Neural progenitor cell (in vitro differentiated cells): ENCODE measurements at regions not wholly inside any gene's neighbourhood (a gene's known extent, or its start where the extent isn't known, plus 50 kb on each side); places are given as distances from the start of the nearest gene placed in this dataset.
A peak's percentile ranks its signal among the peaks of the same experiment; 100 is the strongest.

Experiments
- DNase-seq: peaks from one replicate; pipeline ENCODE4 v3.0.0-alpha.2; 2016; ENCODE audit warnings: low spot score
- H2AFZ ChIP-seq: fragments of 200-600 bp; sonication (generic); replicated peaks from 2 replicates; pipeline ENCODE4 v1.6.1; 2016; ENCODE audit warnings: antibody characterized with exemption
- H3F3A ChIP-seq: fragments of 200-600 bp; sonication (generic); 2 replicates; pipeline ENCODE4 v1.6.1; 2016; ENCODE audit warnings: antibody characterized with exemption, low read depth
- H3K27ac ChIP-seq: fragments of 200-600 bp; sonication (generic); 2 replicates; pipeline ENCODE4 v1.5.1; 2016; ENCODE audit warnings: mild to moderate bottlenecking
- H3K27me3 ChIP-seq: fragments of 200-600 bp; sonication (generic); 2 replicates; pipeline ENCODE4 v1.6.1; 2016; ENCODE audit warnings: mild to moderate bottlenecking, moderate library complexity
- H3K36me3 ChIP-seq: fragments of 200-600 bp; sonication (generic); 2 replicates; pipeline ENCODE4 v1.5.1; 2016
- H3K4me1 ChIP-seq: fragments of 200-600 bp; sonication (generic); 2 replicates; pipeline ENCODE4 v1.6.1; 2016; ENCODE audit warnings: mixed run types
- H3K4me2 ChIP-seq: fragments of 200-600 bp; sonication (generic); 2 replicates; pipeline ENCODE4 v1.6.1; 2016
- H3K4me3 ChIP-seq: fragments of 200-600 bp; sonication (generic); 2 replicates; pipeline ENCODE4 v1.5.1; 2016
- H3K79me2 ChIP-seq: fragments of 200-600 bp; sonication (generic); 2 replicates; pipeline ENCODE4 v1.6.1; 2016; ENCODE audit warnings: low read depth
- H3K9ac ChIP-seq: fragments of 200-600 bp; sonication (generic); 2 replicates; pipeline ENCODE4 v1.6.1; 2016
- H3K9me3 ChIP-seq: fragments of 200-600 bp; sonication (generic); 2 replicates; pipeline ENCODE4 v1.5.1; 2016; ENCODE audit warnings: low read depth
- H4K20me1 ChIP-seq: fragments of 200-600 bp; sonication (generic); 2 replicates; pipeline ENCODE4 v1.6.1; 2016; ENCODE audit warnings: low read depth
- H3K27ac Mint-ChIP-seq: 3 replicates; pipeline ENCODE4 v1.8.0; 2021; ENCODE audit warnings: mixed read lengths
- H3K27me3 Mint-ChIP-seq: 2 replicates; pipeline ENCODE4 v1.8.0; 2022; ENCODE audit warnings: low read depth, mild to moderate bottlenecking, inconsistent platforms, moderate library complexity, mixed read lengths; ENCODE audit not compliant: insufficient read depth
- H3K36me3 Mint-ChIP-seq: 3 replicates; pipeline ENCODE4 v1.8.0; 2021; ENCODE audit warnings: mixed read lengths
- H3K4me1 Mint-ChIP-seq: 3 replicates; pipeline ENCODE4 v1.8.0; 2021; ENCODE audit warnings: mixed read lengths
- H3K4me3 Mint-ChIP-seq: 3 replicates; pipeline ENCODE4 v1.8.0; 2021; ENCODE audit warnings: mild to moderate bottlenecking, moderate library complexity, mixed read lengths
- H3K9me3 Mint-ChIP-seq: 3 replicates; pipeline ENCODE4 v1.8.0; 2020; ENCODE audit warnings: mixed read lengths
- EZH2 ChIP-seq: fragments of 200-600 bp; sonication (generic); IDR thresholded peaks from 2 replicates; pipeline ENCODE4 v1.6.1; 2017; ENCODE audit warnings: antibody characterized with exemption, mild to moderate bottlenecking, moderate library complexity
- EZH2phosphoT487 ChIP-seq: fragments of 200-600 bp; sonication (generic); IDR thresholded peaks from 2 replicates; pipeline ENCODE4 v1.6.1; 2017; ENCODE audit warnings: antibody characterized with exemption
- TF ChIP-seq, protein P1 (sequence below): fragments of 200-600 bp; sonication (generic); IDR thresholded peaks from 2 replicates; pipeline ENCODE4 v1.5.1; 2017; ENCODE audit warnings: antibody characterized with exemption, mild to moderate bottlenecking

- Histone ChIP-seq H3K36me3 (no peaks in the 10 kb centered on the region), H3K4me3 (no peak overlapping the region), H3K4me1 (no peaks in the 10 kb centered on the region), H3F3A (no peaks in the 10 kb centered on the region), H3K27ac (no peak overlapping the region), H3K79me2 (no peaks in the 10 kb centered on the region), H3K9me3 (no peaks in the 10 kb centered on the region), H4K20me1 (no peaks in the 10 kb centered on the region), H3K4me2 (no peak overlapping the region), H2AFZ (no peak overlapping the region), H3K9ac (no peak overlapping the region), H3K27me3 (no peaks in the 10 kb centered on the region)
- TF ChIP-seq EZH2phosphoT487 (no peak), EZH2 (no peak)
- TF ChIP-seq, protein P1, sequence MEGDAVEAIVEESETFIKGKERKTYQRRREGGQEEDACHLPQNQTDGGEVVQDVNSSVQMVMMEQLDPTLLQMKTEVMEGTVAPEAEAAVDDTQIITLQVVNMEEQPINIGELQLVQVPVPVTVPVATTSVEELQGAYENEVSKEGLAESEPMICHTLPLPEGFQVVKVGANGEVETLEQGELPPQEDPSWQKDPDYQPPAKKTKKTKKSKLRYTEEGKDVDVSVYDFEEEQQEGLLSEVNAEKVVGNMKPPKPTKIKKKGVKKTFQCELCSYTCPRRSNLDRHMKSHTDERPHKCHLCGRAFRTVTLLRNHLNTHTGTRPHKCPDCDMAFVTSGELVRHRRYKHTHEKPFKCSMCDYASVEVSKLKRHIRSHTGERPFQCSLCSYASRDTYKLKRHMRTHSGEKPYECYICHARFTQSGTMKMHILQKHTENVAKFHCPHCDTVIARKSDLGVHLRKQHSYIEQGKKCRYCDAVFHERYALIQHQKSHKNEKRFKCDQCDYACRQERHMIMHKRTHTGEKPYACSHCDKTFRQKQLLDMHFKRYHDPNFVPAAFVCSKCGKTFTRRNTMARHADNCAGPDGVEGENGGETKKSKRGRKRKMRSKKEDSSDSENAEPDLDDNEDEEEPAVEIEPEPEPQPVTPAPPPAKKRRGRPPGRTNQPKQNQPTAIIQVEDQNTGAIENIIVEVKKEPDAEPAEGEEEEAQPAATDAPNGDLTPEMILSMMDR = no peak
- DNase-seq = no peak
- no peaks in the 10 kb centered on the region for H3K36me3 Mint-ChIP-seq
- H3K9me3 Mint-ChIP-seq = no peaks in the 10 kb centered on the region
- H3K27me3 Mint-ChIP-seq = peaks cover 4% of the 10 kb centered on the region
- H3K27ac Mint-ChIP-seq = no peak overlapping the region
- H3K4me3 Mint-ChIP-seq = no peak overlapping the region
- peaks cover 12% of the 10 kb centered on the region for H3K4me1 Mint-ChIP-seq
Measured at GRCh38 chr5:54897001-54897400, 88.4 kb downstream of the ESM1 start.

DNA sequence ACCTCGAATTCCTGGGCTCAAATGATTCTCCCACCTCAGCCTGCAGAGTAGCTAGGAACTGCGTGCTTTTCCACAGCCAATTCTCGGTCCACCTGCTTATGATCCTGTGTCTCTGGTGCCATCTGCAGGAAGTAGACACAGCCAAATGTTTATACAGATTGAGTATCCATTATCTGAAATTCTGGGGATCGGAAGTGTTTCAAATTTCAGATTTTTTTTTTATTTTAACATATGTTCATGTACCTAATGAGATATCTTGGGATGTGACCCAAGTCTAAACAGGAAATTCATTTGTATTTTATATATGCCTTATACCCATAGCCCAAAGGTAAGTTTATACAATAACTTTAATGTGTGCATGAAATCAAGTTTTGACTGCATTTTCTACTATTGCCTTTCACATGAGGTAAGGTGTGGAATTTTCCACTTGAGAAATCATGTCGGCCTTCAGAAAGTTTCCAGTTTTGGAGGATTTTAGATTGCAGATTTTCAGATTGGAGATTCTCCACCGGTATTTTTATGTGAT is 89.5 kb downstream of the ESM1 start:
- Histone ChIP-seq H3K27me3 (no peaks in the 10 kb centered on the region), H3K4me3 (no peak overlapping the region), H3K9ac (no peak overlapping the region), H3K4me2 (no peak overlapping the region), H3F3A (no peaks in the 10 kb centered on the region), H3K36me3 (no peaks in the 10 kb centered on the region), H3K4me1 (no peaks in the 10 kb centered on the region), H2AFZ (peak overlapping the region; percentile 58), H4K20me1 (no peaks in the 10 kb centered on the region), H3K27ac (no peak overlapping the region), H3K79me2 (no peaks in the 10 kb centered on the region), H3K9me3 (no peaks in the 10 kb centered on the region)
- Mint-ChIP-seq H3K4me3 (no peak overlapping the region), H3K27me3 (peaks cover 4% of the 10 kb centered on the region), H3K27ac (peak overlapping the region; percentile 72), H3K9me3 (no peaks in the 10 kb centered on the region), H3K4me1 (peaks cover 12% of the 10 kb centered on the region), H3K36me3 (no peaks in the 10 kb centered on the region)
- DNase-seq = peak; percentile 58
- TF ChIP-seq, protein P1 = peak; percentile 63
- TF ChIP-seq EZH2 = no peak

DNA sequence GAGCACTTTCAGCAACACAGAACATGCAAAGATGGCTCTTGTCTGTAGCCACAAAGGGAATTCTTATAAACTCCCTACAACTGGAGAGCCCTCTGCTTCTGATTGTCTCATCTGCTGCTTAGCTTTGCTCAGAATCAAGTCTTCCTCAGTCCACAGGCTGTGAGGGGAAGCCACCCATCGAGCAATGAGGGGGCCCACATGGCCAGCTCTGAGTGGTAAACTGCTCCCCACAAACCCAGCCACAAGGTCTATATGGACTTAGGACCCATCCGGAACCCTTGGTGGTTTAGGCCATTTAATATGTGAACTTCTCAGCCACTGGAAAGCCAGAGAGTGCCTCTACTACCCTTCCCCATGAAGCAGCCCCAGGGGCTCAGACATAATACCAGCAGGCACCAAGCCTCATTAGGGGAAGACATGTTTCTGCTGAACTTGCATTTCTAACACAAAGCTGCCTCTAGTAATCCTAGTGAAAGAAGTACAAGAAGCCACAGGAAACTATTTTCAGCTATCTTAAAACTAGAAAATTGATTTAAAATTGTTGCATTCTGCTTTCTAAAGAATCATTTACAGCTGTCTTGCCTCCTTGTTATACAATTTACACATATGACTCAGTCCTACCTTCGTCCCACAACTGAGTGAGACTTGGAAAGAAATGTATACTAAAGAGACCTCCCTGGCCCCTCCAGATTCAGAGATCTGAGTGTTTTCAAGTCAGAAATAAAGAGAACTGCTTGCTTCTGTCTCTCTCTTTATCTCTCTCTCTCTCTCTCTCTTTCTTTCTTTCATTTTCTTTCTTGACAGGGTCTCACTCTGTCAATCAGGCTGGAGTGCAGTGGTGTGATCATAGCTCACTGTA is 90.2 kb downstream of the ESM1 start:
- Histone ChIP-seq H3F3A (no peaks in the 10 kb centered on the region), H3K79me2 (no peaks in the 10 kb centered on the region), H3K27me3 (no peaks in the 10 kb centered on the region), H3K4me2 (no peak overlapping the region), H2AFZ (peak overlapping the region; percentile 58), H3K9me3 (no peaks in the 10 kb centered on the region), H3K36me3 (no peaks in the 10 kb centered on the region), H3K4me1 (no peaks in the 10 kb centered on the region), H3K27ac (no peak overlapping the region), H4K20me1 (no peaks in the 10 kb centered on the region), H3K9ac (no peak overlapping the region), H3K4me3 (no peak overlapping the region)
- Mint-ChIP-seq H3K9me3 (no peaks in the 10 kb centered on the region), H3K4me3 (no peak overlapping the region), H3K4me1 (peaks cover 15% of the 10 kb centered on the region), H3K27me3 (peaks cover 4% of the 10 kb centered on the region), H3K27ac (peak overlapping the region; percentile 72), H3K36me3 (no peaks in the 10 kb centered on the region)
- no peak for DNase-seq
- no peak for TF ChIP-seq EZH2

DNA sequence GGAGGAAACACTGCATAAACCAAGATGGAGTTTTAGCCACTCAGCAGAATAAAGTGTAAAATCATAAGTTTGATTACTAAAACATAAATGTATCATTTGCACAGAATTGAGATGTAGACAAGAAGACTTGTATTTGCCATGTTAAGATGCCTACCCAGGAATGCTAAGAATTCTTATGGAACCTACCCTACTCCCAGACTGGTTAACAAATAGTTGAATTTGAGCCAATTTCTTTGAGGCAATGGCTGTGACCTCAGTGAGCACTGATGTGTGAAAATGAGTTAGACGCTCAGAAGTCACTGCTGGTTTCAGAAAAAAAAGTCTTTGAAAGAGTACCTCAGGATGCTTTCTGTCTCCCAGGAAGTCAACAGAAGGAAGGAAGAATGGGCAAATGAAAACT is 95.6 kb downstream of the ESM1 start:
- H3F3A ChIP-seq = no peaks in the 10 kb centered on the region
- TF ChIP-seq, protein P1 = no peak
- no peak for TF ChIP-seq EZH2
- no peak for TF ChIP-seq EZH2phosphoT487
- DNase-seq = no peak
- no peaks in the 10 kb centered on the region for H4K20me1 ChIP-seq
- H3K79me2 ChIP-seq = no peaks in the 10 kb centered on the region
- H3K27me3 ChIP-seq = peaks cover 9% of the 10 kb centered on the region
- no peaks in the 10 kb centered on the region for H3K9me3 Mint-ChIP-seq
- no peak overlapping the region for H3K9ac ChIP-seq
- H3K4me1 Mint-ChIP-seq = peaks cover 42% of the 10 kb centered on the region
- no peak overlapping the region for H3K4me3 Mint-ChIP-seq
- peaks cover 13% of the 10 kb centered on the region for H3K27me3 Mint-ChIP-seq
- no peaks in the 10 kb centered on the region for H3K4me1 ChIP-seq
- peak overlapping the region; percentile 64 for H3K27ac Mint-ChIP-seq
- no peak overlapping the region for H3K4me3 ChIP-seq
- H3K36me3 ChIP-seq = no peaks in the 10 kb centered on the region
- no peak overlapping the region for H2AFZ ChIP-seq
- no peak overlapping the region for H3K27ac ChIP-seq
- no peaks in the 10 kb centered on the region for H3K9me3 ChIP-seq
- peaks cover 3% of the 10 kb centered on the region for H3K36me3 Mint-ChIP-seq
- no peak overlapping the region for H3K4me2 ChIP-seq
